Liver (tissue), 8 donors: ENCODE measurements at regions not wholly inside any gene's neighbourhood (a gene's known extent, or its start where the extent isn't known, plus 50 kb on each side); places are given as distances from the start of the nearest gene placed in this dataset.

Experiments
- DNase-seq: peaks from one replicate; pipeline ENCODE4 v3.0.0-alpha.2; 2017; ENCODE audit warnings: low spot score
- H3K27ac ChIP-seq, 2 donors: one replicate each; pipeline ENCODE4 v1.7.0; 2013; ENCODE audit warnings: inconsistent platforms in 2 of 2, low read length in 2 of 2, control low read depth in 1 of 2, low read depth in 1 of 2, mild to moderate bottlenecking in 1 of 2
- H3K27me3 ChIP-seq, 4 donors: one replicate each; pipeline versions ENCODE4 v1.6.1 to v1.7.0; 2013; ENCODE audit warnings: low read length in 3 of 4, inconsistent platforms in 1 of 4, mild to moderate bottlenecking in 1 of 4, moderate library complexity in 1 of 4; ENCODE audit not compliant: control insufficient read depth in 4 of 4, insufficient read depth in 4 of 4
- H3K36me3 ChIP-seq, 4 donors: one replicate each; pipeline versions ENCODE4 v1.6.1 to v1.7.0; 2013; ENCODE audit warnings: low read length in 3 of 4, mild to moderate bottlenecking in 3 of 4, low read depth in 1 of 4, moderate library complexity in 1 of 4; ENCODE audit not compliant: control insufficient read depth in 4 of 4, insufficient read depth in 3 of 4
- H3K4me1 ChIP-seq, 4 donors: one replicate each; pipeline versions ENCODE4 v1.6.1 to v1.7.0; 2013; ENCODE audit warnings: low read length in 3 of 4, mild to moderate bottlenecking in 3 of 4, moderate library complexity in 1 of 4; ENCODE audit not compliant: control insufficient read depth in 4 of 4, insufficient read depth in 4 of 4
- H3K4me3 ChIP-seq, 3 donors: one replicate each; pipeline versions ENCODE4 v1.6.1 to v1.7.0; 2013; ENCODE audit warnings: low read length in 3 of 3, control low read depth in 1 of 3, low read depth in 1 of 3, mild to moderate bottlenecking in 1 of 3
- H3K9ac ChIP-seq, 2 donors: one replicate each; pipeline ENCODE4 v1.7.0; 2013; ENCODE audit warnings: low read length in 2 of 2, mild to moderate bottlenecking in 2 of 2, moderate library complexity in 2 of 2, control low read depth in 1 of 2, low read depth in 1 of 2
- H3K9me3 ChIP-seq, 4 donors: one replicate each; pipeline versions ENCODE4 v1.6.1 to v1.7.0; 2013; ENCODE audit warnings: low read length in 3 of 4; ENCODE audit not compliant: control insufficient read depth in 4 of 4
- EGR1 ChIP-seq, 2 donors: IDR thresholded peaks; 2 replicates each; pipeline ENCODE4 v1.6.1; 2016 to 2018; ENCODE audit warnings: antibody characterized with exemption in 2 of 2, low read depth in 2 of 2
- FOXA1 ChIP-seq: IDR thresholded peaks from 2 replicates; pipeline ENCODE4 v1.6.1; 2016; ENCODE audit warnings: antibody characterized with exemption
- FOXA2 ChIP-seq: IDR thresholded peaks from 2 replicates; pipeline ENCODE4 v1.6.1; 2016; ENCODE audit warnings: antibody characterized with exemption
- GABPA ChIP-seq, 2 donors: IDR thresholded peaks in 1 of 2; conservative IDR thresholded peaks in 1 of 2; 2 replicates each; pipeline ENCODE4 v1.6.1; 2016; ENCODE audit warnings: antibody characterized with exemption in 2 of 2, mild to moderate bottlenecking in 1 of 2, moderate library complexity in 1 of 2
- HNF4A ChIP-seq, 2 donors: conservative IDR thresholded peaks; 2 replicates each; pipeline ENCODE4 v1.6.1; 2016; ENCODE audit warnings: antibody characterized with exemption in 2 of 2, mild to moderate bottlenecking in 2 of 2
- HNF4G ChIP-seq: IDR thresholded peaks from 2 replicates; pipeline ENCODE4 v1.6.1; 2016; ENCODE audit warnings: antibody characterized with exemption
- JUND ChIP-seq, 2 donors: IDR thresholded peaks; 2 replicates each; pipeline ENCODE4 v1.6.1; 2016; ENCODE audit warnings: antibody characterized with exemption in 2 of 2
- NR2F2 ChIP-seq: IDR thresholded peaks from 2 replicates; pipeline ENCODE4 v1.6.1; 2016; ENCODE audit warnings: antibody characterized with exemption
- RAD21 ChIP-seq, 2 donors: IDR thresholded peaks; 2 replicates each; pipeline ENCODE4 v1.6.1; 2016; ENCODE audit warnings: antibody characterized with exemption in 2 of 2, mild to moderate bottlenecking in 2 of 2
- RXRA ChIP-seq, 2 donors: IDR thresholded peaks; 2 replicates each; pipeline ENCODE4 v1.6.1; 2017 to 2018; ENCODE audit warnings: antibody characterized with exemption in 2 of 2, mild to moderate bottlenecking in 1 of 2
- SP1 ChIP-seq: IDR thresholded peaks from 2 replicates; pipeline ENCODE4 v1.6.1; 2018; ENCODE audit warnings: antibody characterized with exemption, mild to moderate bottlenecking
- YY1 ChIP-seq: IDR thresholded peaks from 2 replicates; pipeline ENCODE4 v1.6.1; 2016; ENCODE audit warnings: antibody characterized with exemption, mild to moderate bottlenecking
- WGBS: extraction: QIAGEN DNeasy Blood & Tissue Kit; methylation state at CpG from one replicate; pipeline ENCODE4 v1.1.7; 2013; 5-methylcytosine and 5-hydroxymethylcytosine counted together
- TF ChIP-seq, protein P1 (sequence below): IDR thresholded peaks from 2 replicates; pipeline ENCODE4 v1.6.1; 2016; ENCODE audit warnings: antibody characterized with exemption
- TF ChIP-seq, protein P2 (sequence below): IDR thresholded peaks from 2 replicates; pipeline ENCODE4 v1.6.1; 2016; ENCODE audit warnings: antibody characterized with exemption
- TF ChIP-seq, protein P3 (sequence below): fragments of 150-350 bp; IDR thresholded peaks from 2 replicates; pipeline ENCODE4 v1.5.1; 2017; ENCODE audit warnings: improper control_type of control experiment, low read depth, low read length; ENCODE audit not compliant: missing input control
- TF ChIP-seq, protein P4 (sequence below): IDR thresholded peaks from 2 replicates; pipeline ENCODE4 v1.6.1; 2016; ENCODE audit warnings: antibody characterized with exemption
- TF ChIP-seq, protein P5 (sequence below): IDR thresholded peaks from 2 replicates; pipeline ENCODE4 v1.6.1; 2016; ENCODE audit warnings: antibody characterized with exemption, mild to moderate bottlenecking
- donor health status: healthy.
- donor health status: healthy.
- donor health status: healthy.
- donor health status: healthy.
- donor health status: healthy.

DNA sequence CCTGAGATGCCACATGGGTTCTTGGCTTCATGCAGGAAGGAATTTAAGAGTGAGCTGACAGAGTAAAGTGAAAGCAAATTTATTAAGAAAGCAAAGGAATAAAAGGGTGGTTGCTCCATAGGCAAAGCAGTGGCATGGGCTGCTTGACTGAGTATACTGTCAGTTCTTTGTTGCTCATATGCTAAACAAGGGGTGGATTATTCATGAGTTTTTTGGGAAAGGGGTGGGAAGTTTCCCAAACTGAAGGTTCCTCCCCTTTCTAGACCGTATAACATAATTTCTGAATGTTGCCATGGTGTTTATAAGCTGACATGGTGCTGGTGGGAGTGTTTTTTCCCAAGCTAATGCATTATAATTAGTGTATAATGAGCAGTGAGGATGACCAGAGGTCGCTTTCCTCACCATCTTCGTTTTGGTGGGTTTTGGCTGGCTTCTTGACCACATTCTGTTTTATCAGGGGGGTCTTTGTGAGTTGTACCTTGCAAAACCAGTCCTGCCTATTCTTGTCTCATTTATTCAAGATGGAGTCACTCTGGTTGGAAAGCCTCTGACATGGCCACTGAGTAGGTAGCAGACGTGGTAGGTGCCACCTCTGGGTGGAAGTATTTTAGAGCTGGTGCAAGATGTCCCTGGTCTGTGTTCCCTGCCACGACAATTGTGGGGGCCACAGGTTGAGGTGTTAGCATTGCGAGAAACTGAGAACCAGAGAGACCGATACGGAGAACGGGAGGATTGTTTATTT, 107.5 kb upstream of the SDK1 start:
- TF ChIP-seq, protein P1, sequence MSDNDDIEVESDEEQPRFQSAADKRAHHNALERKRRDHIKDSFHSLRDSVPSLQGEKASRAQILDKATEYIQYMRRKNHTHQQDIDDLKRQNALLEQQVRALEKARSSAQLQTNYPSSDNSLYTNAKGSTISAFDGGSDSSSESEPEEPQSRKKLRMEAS: no peak
- TF ChIP-seq NR2F2: no peak
- TF ChIP-seq, protein P2, sequence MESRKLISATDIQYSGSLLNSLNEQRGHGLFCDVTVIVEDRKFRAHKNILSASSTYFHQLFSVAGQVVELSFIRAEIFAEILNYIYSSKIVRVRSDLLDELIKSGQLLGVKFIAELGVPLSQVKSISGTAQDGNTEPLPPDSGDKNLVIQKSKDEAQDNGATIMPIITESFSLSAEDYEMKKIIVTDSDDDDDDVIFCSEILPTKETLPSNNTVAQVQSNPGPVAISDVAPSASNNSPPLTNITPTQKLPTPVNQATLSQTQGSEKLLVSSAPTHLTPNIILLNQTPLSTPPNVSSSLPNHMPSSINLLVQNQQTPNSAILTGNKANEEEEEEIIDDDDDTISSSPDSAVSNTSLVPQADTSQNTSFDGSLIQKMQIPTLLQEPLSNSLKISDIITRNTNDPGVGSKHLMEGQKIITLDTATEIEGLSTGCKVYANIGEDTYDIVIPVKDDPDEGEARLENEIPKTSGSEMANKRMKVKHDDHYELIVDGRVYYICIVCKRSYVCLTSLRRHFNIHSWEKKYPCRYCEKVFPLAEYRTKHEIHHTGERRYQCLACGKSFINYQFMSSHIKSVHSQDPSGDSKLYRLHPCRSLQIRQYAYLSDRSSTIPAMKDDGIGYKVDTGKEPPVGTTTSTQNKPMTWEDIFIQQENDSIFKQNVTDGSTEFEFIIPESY: no peak
- no peak for TF ChIP-seq RXRA (IDR thresholded peaks at IDR 0.05)
- TF ChIP-seq, protein P3, sequence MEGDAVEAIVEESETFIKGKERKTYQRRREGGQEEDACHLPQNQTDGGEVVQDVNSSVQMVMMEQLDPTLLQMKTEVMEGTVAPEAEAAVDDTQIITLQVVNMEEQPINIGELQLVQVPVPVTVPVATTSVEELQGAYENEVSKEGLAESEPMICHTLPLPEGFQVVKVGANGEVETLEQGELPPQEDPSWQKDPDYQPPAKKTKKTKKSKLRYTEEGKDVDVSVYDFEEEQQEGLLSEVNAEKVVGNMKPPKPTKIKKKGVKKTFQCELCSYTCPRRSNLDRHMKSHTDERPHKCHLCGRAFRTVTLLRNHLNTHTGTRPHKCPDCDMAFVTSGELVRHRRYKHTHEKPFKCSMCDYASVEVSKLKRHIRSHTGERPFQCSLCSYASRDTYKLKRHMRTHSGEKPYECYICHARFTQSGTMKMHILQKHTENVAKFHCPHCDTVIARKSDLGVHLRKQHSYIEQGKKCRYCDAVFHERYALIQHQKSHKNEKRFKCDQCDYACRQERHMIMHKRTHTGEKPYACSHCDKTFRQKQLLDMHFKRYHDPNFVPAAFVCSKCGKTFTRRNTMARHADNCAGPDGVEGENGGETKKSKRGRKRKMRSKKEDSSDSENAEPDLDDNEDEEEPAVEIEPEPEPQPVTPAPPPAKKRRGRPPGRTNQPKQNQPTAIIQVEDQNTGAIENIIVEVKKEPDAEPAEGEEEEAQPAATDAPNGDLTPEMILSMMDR: no peak
- TF ChIP-seq GABPA (IDR thresholded peaks at IDR 0.05 in 1 of 2, conservative IDR thresholded peaks at IDR 0.05 in 1 of 2): no peak
- no peak for TF ChIP-seq RAD21 (IDR thresholded peaks at IDR 0.05)
- TF ChIP-seq, protein P4, sequence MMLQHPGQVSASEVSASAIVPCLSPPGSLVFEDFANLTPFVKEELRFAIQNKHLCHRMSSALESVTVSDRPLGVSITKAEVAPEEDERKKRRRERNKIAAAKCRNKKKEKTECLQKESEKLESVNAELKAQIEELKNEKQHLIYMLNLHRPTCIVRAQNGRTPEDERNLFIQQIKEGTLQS: no peak
- TF ChIP-seq HNF4G: no peak
- TF ChIP-seq EGR1 (IDR thresholded peaks at IDR 0.05; ENCODE audit: low read depth in 2 of 2): no peak
- TF ChIP-seq FOXA2: no peak
- TF ChIP-seq JUND (IDR thresholded peaks at IDR 0.05): no peak
- no peak for TF ChIP-seq HNF4A (conservative IDR thresholded peaks at IDR 0.05)
- TF ChIP-seq SP1: no peak
- no peak for TF ChIP-seq YY1
- TF ChIP-seq, protein P5, sequence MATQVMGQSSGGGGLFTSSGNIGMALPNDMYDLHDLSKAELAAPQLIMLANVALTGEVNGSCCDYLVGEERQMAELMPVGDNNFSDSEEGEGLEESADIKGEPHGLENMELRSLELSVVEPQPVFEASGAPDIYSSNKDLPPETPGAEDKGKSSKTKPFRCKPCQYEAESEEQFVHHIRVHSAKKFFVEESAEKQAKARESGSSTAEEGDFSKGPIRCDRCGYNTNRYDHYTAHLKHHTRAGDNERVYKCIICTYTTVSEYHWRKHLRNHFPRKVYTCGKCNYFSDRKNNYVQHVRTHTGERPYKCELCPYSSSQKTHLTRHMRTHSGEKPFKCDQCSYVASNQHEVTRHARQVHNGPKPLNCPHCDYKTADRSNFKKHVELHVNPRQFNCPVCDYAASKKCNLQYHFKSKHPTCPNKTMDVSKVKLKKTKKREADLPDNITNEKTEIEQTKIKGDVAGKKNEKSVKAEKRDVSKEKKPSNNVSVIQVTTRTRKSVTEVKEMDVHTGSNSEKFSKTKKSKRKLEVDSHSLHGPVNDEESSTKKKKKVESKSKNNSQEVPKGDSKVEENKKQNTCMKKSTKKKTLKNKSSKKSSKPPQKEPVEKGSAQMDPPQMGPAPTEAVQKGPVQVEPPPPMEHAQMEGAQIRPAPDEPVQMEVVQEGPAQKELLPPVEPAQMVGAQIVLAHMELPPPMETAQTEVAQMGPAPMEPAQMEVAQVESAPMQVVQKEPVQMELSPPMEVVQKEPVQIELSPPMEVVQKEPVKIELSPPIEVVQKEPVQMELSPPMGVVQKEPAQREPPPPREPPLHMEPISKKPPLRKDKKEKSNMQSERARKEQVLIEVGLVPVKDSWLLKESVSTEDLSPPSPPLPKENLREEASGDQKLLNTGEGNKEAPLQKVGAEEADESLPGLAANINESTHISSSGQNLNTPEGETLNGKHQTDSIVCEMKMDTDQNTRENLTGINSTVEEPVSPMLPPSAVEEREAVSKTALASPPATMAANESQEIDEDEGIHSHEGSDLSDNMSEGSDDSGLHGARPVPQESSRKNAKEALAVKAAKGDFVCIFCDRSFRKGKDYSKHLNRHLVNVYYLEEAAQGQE: no peak
- no peak for TF ChIP-seq FOXA1
- Histone ChIP-seq H3K4me1 (no peaks in the 10 kb centered on the region), H3K27ac (no peak overlapping the region), H3K36me3 (no peaks in the 10 kb centered on the region), H3K9ac (no peak overlapping the region), H3K9me3 (no peaks in the 10 kb centered on the region), H3K4me3 (no peak overlapping the region), H3K27me3 (peaks cover 0 to 5% (median 0%) of the 10 kb centered on the region in 4 donors)
- WGBS: 87% methylated on average over 9 of the region's 9 CpGs
- DNase-seq: no peak
